ENCODE measurements at regions not wholly inside any gene's neighbourhood (a gene's known extent, or its start where the extent isn't known, plus 50 kb on each side); places are given as distances from the start of the nearest gene placed in this dataset.

DNA sequence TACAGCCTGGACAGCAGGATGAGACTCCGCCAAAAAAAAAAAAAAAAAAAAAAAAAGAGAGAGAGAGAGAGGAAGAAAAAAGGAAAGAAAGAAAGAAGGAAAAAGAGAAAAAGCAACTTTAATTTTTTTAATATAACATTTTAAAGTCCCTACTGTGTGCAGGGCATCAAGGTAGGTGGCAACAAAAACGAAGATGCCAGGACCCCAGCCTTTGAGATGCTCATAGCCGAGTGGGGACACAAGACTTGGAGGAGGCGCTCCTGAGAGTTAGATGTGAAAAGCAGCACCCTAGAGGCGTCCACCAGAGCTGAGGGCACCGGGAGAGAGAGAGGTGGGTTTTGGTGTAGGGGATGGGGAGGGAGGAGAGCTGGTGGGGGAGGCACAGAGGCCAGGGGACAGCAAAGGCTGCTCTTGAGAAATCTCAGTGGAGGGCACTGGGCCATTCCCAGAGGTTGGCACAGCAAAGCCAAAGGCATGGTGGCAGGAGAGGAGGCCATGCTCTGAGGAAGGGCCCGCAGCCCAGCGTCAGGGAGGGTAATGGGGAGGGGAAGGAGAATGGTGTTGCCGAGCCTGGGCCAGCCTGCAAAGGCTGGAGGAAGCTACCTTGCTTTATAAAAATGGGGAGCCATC, 135.6 kb downstream of the C9orf50 start:
- H3K4me3 ChIP-seq (ENCODE audit: low read depth, low read length): no peak overlapping the region
- TF ChIP-seq, protein P1, sequence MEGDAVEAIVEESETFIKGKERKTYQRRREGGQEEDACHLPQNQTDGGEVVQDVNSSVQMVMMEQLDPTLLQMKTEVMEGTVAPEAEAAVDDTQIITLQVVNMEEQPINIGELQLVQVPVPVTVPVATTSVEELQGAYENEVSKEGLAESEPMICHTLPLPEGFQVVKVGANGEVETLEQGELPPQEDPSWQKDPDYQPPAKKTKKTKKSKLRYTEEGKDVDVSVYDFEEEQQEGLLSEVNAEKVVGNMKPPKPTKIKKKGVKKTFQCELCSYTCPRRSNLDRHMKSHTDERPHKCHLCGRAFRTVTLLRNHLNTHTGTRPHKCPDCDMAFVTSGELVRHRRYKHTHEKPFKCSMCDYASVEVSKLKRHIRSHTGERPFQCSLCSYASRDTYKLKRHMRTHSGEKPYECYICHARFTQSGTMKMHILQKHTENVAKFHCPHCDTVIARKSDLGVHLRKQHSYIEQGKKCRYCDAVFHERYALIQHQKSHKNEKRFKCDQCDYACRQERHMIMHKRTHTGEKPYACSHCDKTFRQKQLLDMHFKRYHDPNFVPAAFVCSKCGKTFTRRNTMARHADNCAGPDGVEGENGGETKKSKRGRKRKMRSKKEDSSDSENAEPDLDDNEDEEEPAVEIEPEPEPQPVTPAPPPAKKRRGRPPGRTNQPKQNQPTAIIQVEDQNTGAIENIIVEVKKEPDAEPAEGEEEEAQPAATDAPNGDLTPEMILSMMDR (IDR thresholded peaks at IDR 0.05; ENCODE audit: low read depth, low read length): no peak

DNA sequence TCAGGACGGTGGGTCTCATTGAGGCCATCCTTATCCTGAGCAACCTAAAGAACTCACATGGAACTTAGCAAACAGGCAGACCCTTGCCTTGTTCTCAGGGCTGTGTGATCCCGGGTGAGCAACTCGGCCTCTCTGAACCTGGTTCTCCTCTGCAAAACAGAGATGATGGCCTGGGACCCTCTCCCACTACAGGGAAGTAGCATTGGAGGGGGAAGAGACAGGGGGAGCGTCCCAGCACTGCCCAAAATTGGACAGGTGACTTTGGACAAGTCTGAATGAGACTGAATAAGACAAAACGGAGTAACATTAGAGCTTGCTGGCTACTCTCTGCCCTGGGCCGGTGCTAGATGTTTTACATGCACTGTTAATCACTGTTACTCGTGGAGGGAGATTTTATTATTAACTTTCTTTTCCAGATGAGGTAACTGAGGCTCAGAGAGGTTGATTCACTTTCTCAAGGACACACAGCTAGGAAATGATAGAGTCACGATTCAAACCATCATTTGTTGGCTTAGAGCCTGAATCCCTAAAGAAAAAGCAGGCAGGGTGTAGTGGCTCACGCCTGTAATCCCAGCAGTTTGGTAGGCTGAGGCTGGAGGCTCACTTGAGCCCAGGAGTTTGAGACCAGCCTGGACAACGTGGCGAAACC, 136.4 kb downstream of the C9orf50 start:
- TF ChIP-seq, protein P1 (IDR thresholded peaks at IDR 0.05; ENCODE audit: low read depth, low read length): no peak
- no peak overlapping the region for H3K4me3 ChIP-seq (ENCODE audit: low read depth, low read length)

DNA sequence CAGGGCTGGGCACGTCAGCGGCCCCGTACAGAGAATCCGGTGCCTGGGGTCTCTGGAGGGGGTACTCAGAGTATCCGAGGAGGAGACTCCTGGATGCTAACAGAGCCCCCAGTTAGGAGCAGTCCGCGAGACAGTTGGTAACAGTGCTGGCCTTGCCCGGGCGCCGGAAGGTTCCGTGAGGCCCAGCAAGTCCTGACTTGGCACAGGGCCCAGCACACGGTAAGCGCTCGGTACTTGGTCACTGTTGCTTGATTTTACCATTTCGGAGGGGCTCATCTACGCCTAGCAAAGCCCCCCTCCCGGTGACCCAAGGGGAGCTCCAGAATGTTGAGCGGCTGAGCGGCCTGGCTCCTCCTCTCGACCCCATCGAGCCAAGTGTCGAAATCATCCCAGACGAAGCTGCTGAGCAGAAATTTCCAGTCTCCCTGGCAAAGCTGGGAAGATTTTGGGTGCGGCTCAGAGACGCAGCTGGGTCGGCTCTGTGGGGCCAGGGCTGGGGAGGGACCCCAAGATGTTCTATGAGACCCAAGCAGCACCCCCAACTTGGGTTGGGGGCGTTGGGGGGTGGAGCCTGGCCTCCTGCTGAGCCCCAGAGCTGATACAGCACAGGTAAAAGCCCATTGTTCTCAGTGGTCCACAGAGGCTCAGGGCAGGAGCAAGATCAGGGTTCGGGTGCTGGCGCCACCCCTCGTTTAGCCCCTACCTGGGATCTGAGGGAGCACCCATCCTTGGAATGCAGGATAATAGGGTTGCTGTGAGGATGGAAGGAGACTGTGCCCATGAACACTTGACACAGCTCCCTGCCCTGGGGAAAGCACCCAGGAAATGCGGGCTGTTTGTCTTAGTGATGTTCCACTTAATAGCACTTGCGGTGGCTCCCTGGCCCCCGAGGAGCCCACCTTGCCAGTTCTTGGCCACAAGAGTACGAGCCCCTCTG, 137.2 kb downstream of the C9orf50 start:
- TF ChIP-seq, protein P1 (IDR thresholded peaks at IDR 0.05; ENCODE audit: low read depth, low read length): no peak
- peak overlapping the region; percentile 42 for H3K4me3 ChIP-seq (ENCODE audit: low read depth, low read length)

GRCh38 chr9:129482521-129483414, 138.1 kb downstream of the C9orf50 start:
- peak overlapping the region; percentile 50 for H3K4me3 ChIP-seq (ENCODE audit: low read depth, low read length)
- TF ChIP-seq, protein P1 (IDR thresholded peaks at IDR 0.05; ENCODE audit: low read depth, low read length): 0 out of 2 replicates have a peak, but pooled peaks have one; percentile 2

- H3K4me3 ChIP-seq (ENCODE audit: low read depth, low read length): peak overlapping the region; percentile 50
Measured at GRCh38 chr9:129481810-129482511, 138.9 kb downstream of the C9orf50 start.

GRCh38 chr9:129481424-129481809, 139.5 kb downstream of the C9orf50 start:
- TF ChIP-seq, protein P1 (IDR thresholded peaks at IDR 0.05; ENCODE audit: low read depth, low read length): no peak
- H3K4me3 ChIP-seq (ENCODE audit: low read depth, low read length): no peak overlapping the region

More at GRCh38 chr9:129481810-129482511, 138.9 kb downstream of the C9orf50 start:
- TF ChIP-seq, protein P1 (IDR thresholded peaks at IDR 0.05; ENCODE audit: low read depth, low read length): peak; percentile 25; the same call in 1 of the 2 replicates

Measured in WI38 (cell line).